Peyer's patch (tissue), 4 donors: ENCODE measurements at regions not wholly inside any gene's neighbourhood (a gene's known extent, or its start where the extent isn't known, plus 50 kb on each side); places are given as distances from the start of the nearest gene placed in this dataset.

Experiments used
- DNase-seq, 3 donors: peaks; one replicate each; pipeline ENCODE4 v3.0.0-alpha.2; 2017 to 2019
- H3K27ac ChIP-seq, 4 donors: fragments of 200-600 bp; sonication (generic); one replicate each; pipeline ENCODE4 v1.5.1; 2016 to 2019
- H3K27me3 ChIP-seq, 2 donors: fragments of 200-600 bp; sonication (generic); one replicate each; pipeline ENCODE4 v1.5.1; 2019
- H3K36me3 ChIP-seq, 3 donors: fragments of 200-600 bp; sonication (generic); one replicate each; pipeline ENCODE4 v1.5.1; 2016 to 2019
- H3K4me1 ChIP-seq, 4 donors: fragments of 200-600 bp; sonication (generic); one replicate each; pipeline ENCODE4 v1.5.1; 2016 to 2019
- H3K4me3 ChIP-seq, 4 donors: fragments of 200-600 bp; sonication (generic); 1 replicate in 3 of 4; 2 replicates in 1 of 4; pipeline ENCODE4 v1.5.1; 2016 to 2019; ENCODE audit warnings: mild to moderate bottlenecking in 1 of 4
- H3K9me3 ChIP-seq, 4 donors: fragments of 200-600 bp; sonication (generic); one replicate each; pipeline ENCODE4 v1.5.1; 2016 to 2019; ENCODE audit warnings: mild to moderate bottlenecking in 1 of 4
- CTCF ChIP-seq, 6 experiments: fragments of 450-650 bp in 4 of 6; fragments of 200-600 bp in 2 of 6; sonication (generic) in 1 of 6; IDR thresholded peaks; one replicate each; pipeline ENCODE4 v1.5.1; 2017 to 2019; ENCODE audit warnings: antibody characterized with exemption in 6 of 6, mild to moderate bottlenecking in 3 of 6, moderate library complexity in 1 of 6
- POLR2A ChIP-seq, 2 donors: fragments of 450-650 bp; IDR thresholded peaks; one replicate each; pipeline ENCODE4 v1.5.1; 2017; ENCODE audit warnings: antibody characterized with exemption in 2 of 2, mild to moderate bottlenecking in 2 of 2, moderate library complexity in 2 of 2

GRCh38 chr2:10504994-10505820 lies 57.1 kb upstream of the ODC1 start:
- peak in 2 of 3 donors; percentile 7 to 41 for DNase-seq
- H3K36me3 ChIP-seq = no peaks in the 10 kb centered on the region
- TF ChIP-seq CTCF (IDR thresholded peaks at IDR 0.05) = no peak
- TF ChIP-seq POLR2A (IDR thresholded peaks at IDR 0.05) = no peak

GRCh38 chr2:10504370-10504993 lies 56.4 kb upstream of the ODC1 start:
- H3K27ac ChIP-seq = no peak overlapping the region
- no peaks in the 10 kb centered on the region for H3K9me3 ChIP-seq
- no peaks in the 10 kb centered on the region for H3K4me1 ChIP-seq
- TF ChIP-seq CTCF (IDR thresholded peaks at IDR 0.05) (no peak), POLR2A (IDR thresholded peaks at IDR 0.05) (no peak)
- peak in 2 of 3 donors; percentile 9 to 25 for DNase-seq
- no peaks in the 10 kb centered on the region for H3K27me3 ChIP-seq
- no peaks in the 10 kb centered on the region for H3K36me3 ChIP-seq
- H3K4me3 ChIP-seq = no peak overlapping the region

More at GRCh38 chr2:10504994-10505820, 57.1 kb upstream of the ODC1 start:
- Histone ChIP-seq H3K27ac (no peak overlapping the region), H3K4me3 (no peak overlapping the region), H3K4me1 (no peaks in the 10 kb centered on the region), H3K9me3 (no peaks in the 10 kb centered on the region), H3K27me3 (no peaks in the 10 kb centered on the region)

- no peaks in the 10 kb centered on the region for H3K36me3 ChIP-seq
- no peaks in the 10 kb centered on the region for H3K27me3 ChIP-seq
- H3K9me3 ChIP-seq = no peaks in the 10 kb centered on the region
- no peak for TF ChIP-seq POLR2A (IDR thresholded peaks at IDR 0.05)
- TF ChIP-seq CTCF (IDR thresholded peaks at IDR 0.05) = no peak
- H3K4me3 ChIP-seq = no peak overlapping the region
- peak in 1 of 3 donors; percentile 24 for DNase-seq
- H3K4me1 ChIP-seq = peaks cover 0 to 6% (median 0%) of the 10 kb centered on the region in 4 donors
- no peak overlapping the region for H3K27ac ChIP-seq
These were observed 54.6 kb upstream of the ODC1 start for GRCh38 chr2:10502803-10503107.

- no peaks in the 10 kb centered on the region for H3K36me3 ChIP-seq
- no peaks in the 10 kb centered on the region for H3K27me3 ChIP-seq
- H3K27ac ChIP-seq = no peak overlapping the region
- DNase-seq = peak in 2 of 3 donors; percentile 3 to 36
- no peak overlapping the region for H3K4me3 ChIP-seq
- H3K9me3 ChIP-seq = no peaks in the 10 kb centered on the region
- TF ChIP-seq POLR2A (IDR thresholded peaks at IDR 0.05) (no peak), CTCF (IDR thresholded peaks at IDR 0.05) (no peak)
- H3K4me1 ChIP-seq = peaks cover 0 to 8% (median 0%) of the 10 kb centered on the region in 4 donors
These were observed 54.1 kb upstream of the ODC1 start for GRCh38 chr2:10501980-10502802.

- H3K4me1 ChIP-seq = peaks cover 0 to 8% (median 0%) of the 10 kb centered on the region in 4 donors
- no peaks in the 10 kb centered on the region for H3K36me3 ChIP-seq
- H3K27me3 ChIP-seq = no peaks in the 10 kb centered on the region
- H3K27ac ChIP-seq = no peak overlapping the region
- no peak for TF ChIP-seq CTCF (IDR thresholded peaks at IDR 0.05)
- no peak for TF ChIP-seq POLR2A (IDR thresholded peaks at IDR 0.05)
- H3K9me3 ChIP-seq = no peaks in the 10 kb centered on the region
- peak in 2 of 3 donors; percentile 1 to 43 for DNase-seq
- no peak overlapping the region for H3K4me3 ChIP-seq
These were observed 53.4 kb upstream of the ODC1 start for GRCh38 chr2:10501451-10501961.
